ENCODE measurements at regions not wholly inside any gene's neighbourhood (a gene's known extent, or its start where the extent isn't known, plus 50 kb on each side); places are given as distances from the start of the nearest gene placed in this dataset.

- no peak for ATAC-seq
Measured at GRCh38 chr19:29084266-29084665, 128.7 kb downstream of the UQCRFS1 start.

DNA sequence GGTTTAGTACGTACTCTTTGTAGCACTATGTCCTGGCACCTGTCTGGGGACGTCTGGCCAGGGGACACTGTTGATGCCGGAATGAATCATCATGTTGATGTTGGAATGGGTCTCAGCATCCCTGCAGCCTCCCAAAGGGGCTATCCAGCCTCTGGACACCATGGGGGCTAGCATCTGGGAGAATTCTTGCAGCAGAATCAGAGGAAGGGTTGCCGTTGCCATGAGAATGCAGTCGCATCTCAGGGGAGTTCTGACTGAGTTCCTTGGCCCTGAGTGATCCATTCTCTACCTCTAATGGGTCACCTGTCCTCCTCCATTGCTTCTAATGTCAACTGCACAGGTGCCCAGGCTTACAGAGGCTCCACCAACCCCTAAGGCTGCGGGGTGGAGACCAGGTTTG is 129.1 kb downstream of the UQCRFS1 start:
- peaks cover 0 to 49% (median 25%) of the 10 kb centered on the region in 7 donors for H3K27me3 ChIP-seq
- H3K4me3 ChIP-seq, result no peak overlapping the region
- intact Hi-C loops (cut with DNase I), result no loop called here
- H3K27ac ChIP-seq, result no peak overlapping the region
- no peak for TF ChIP-seq CTCF (IDR thresholded peaks at IDR 0.05)
- H3K9me3 ChIP-seq, result no peaks in the 10 kb centered on the region
- 68 to 72% methylated on average over 6 of the region's 6 CpGs for WGBS, 2 donors
- H3K36me3 ChIP-seq, result no peaks in the 10 kb centered on the region
- no peaks in the 10 kb centered on the region for H3K4me1 ChIP-seq
- no peak for ATAC-seq
- no peak for DNase-seq

More at GRCh38 chr19:29084266-29084665, 128.7 kb downstream of the UQCRFS1 start:
- no peak overlapping the region for H3K4me3 ChIP-seq
- TF ChIP-seq CTCF (IDR thresholded peaks at IDR 0.05), result peak in 4 of 9 donors; percentile 11 to 26 (median 14)
- H3K36me3 ChIP-seq, result no peaks in the 10 kb centered on the region
- H3K4me1 ChIP-seq, result peaks cover 0 to under 1% (median 0%) of the 10 kb centered on the region in 9 donors
- DNase-seq, result no peak
- intact Hi-C loops (cut with DNase I), result no loop called here
- H3K27ac ChIP-seq, result no peak overlapping the region
- WGBS, 2 donors, result 68 to 69% methylated on average over 9 of the region's 9 CpGs
- H3K27me3 ChIP-seq, result peaks cover 0 to 46% (median 25%) of the 10 kb centered on the region in 7 donors
- no peaks in the 10 kb centered on the region for H3K9me3 ChIP-seq

DNA sequence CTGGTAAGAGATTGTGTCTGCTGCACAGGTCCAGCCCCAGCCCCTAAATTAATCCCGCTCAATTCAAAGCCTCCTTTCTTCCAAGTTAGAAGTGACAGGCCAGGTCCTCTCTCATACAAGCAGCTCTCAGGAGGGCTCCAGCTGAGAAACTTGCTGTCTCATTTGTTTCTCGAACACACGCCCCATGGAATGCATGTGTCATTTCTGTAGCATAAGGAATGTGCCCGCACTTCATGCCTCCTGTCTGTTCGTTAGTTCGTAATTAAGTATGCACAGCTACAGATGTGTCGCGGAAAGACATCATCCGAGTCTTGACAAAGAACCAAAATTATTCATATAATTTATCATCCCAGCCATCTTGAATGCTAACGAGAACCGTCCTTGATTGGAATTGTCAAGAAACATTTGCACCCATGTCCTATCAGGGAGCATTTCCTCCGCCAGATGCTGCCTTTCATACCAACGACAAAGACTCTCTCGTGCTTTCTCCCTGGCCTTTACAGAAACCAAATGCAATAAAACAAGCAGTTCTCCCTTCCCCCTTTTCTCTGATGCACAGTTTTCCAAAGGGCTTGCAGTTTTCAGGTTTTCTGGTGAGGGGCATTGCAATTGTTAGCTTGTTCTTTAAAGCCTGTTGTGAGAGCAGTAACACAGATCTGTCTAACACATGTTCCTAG is 133.5 kb downstream of the UQCRFS1 start:
- H3K4me1 ChIP-seq, result no peaks in the 10 kb centered on the region
- H3K36me3 ChIP-seq, result no peaks in the 10 kb centered on the region
- H3K27me3 ChIP-seq, result peaks cover 0 to 40% (median 25%) of the 10 kb centered on the region in 7 donors
- no peak overlapping the region for H3K27ac ChIP-seq
- H3K4me3 ChIP-seq, result no peak overlapping the region
- H3K9me3 ChIP-seq, result no peaks in the 10 kb centered on the region
- no peak for ATAC-seq
- DNase-seq, result no peak
- intact Hi-C loops (cut with DNase I), result no loop called here
- 67 to 68% methylated on average over 14 of the region's 14 CpGs for WGBS, 2 donors
- no peak for TF ChIP-seq CTCF (IDR thresholded peaks at IDR 0.05)

DNA sequence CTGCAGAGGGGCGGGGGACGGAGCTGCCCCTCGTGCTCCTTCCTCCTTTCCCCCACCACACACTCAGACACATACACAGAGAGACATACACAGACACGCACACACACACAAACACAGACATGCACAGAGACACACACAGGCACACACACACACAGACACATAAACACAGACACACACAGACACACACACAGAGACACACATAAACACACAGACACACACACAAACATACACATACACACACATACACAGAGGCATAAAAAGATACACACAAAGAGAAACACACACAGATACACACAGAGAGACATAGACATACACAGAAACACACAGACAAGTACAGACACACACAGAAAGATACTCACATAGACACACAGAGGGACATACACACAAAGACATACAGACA is 136.0 kb downstream of the UQCRFS1 start:
- no peaks in the 10 kb centered on the region for H3K9me3 ChIP-seq
- no peak overlapping the region for H3K4me3 ChIP-seq
- TF ChIP-seq CTCF (IDR thresholded peaks at IDR 0.05), result no peak
- no peak for DNase-seq
- no peaks in the 10 kb centered on the region for H3K36me3 ChIP-seq
- no peaks in the 10 kb centered on the region for H3K4me1 ChIP-seq
- intact Hi-C loops (cut with DNase I), result no loop called here
- 85 to 93% methylated on average over 4 of the region's 4 CpGs for WGBS, 2 donors
- H3K27me3 ChIP-seq, result peaks cover 0 to 27% (median 15%) of the 10 kb centered on the region in 7 donors
- no peak for ATAC-seq
- H3K27ac ChIP-seq, result no peak overlapping the region

All from heart right ventricle (tissue), 16 donors.